Mesenchymal stem cell (in vitro differentiated cells and primary cell): ENCODE measurements at regions not wholly inside any gene's neighbourhood (a gene's known extent, or its start where the extent isn't known, plus 50 kb on each side); places are given as distances from the start of the nearest gene placed in this dataset.

Source experiments
- DNase-seq: peaks from one replicate; pipeline ENCODE4 v3.0.0-alpha.2; 2013
- H2AFZ ChIP-seq: one replicate; pipeline ENCODE4 v1.6.1; 2013; ENCODE audit warnings: low read depth, mild to moderate bottlenecking, control low read depth, inconsistent platforms, low read length, moderate library complexity
- H2AK5ac ChIP-seq: 2 replicates; pipeline ENCODE4 v1.6.1; 2013; ENCODE audit warnings: low read length, moderate library complexity, mild to moderate bottlenecking, inconsistent platforms; ENCODE audit not compliant: severe bottlenecking
- H2BK120ac ChIP-seq: one replicate; pipeline ENCODE4 v1.6.1; 2013; ENCODE audit warnings: low read depth, mild to moderate bottlenecking, inconsistent platforms, low read length, moderate library complexity
- H2BK12ac ChIP-seq, 2 experiments: one replicate each; pipeline ENCODE4 v1.6.1; 2013; ENCODE audit warnings: inconsistent platforms in 2 of 2, low read length in 2 of 2, mild to moderate bottlenecking in 2 of 2, moderate library complexity in 2 of 2, control low read depth in 1 of 2
- H2BK15ac ChIP-seq: one replicate; pipeline ENCODE4 v1.6.1; 2013; ENCODE audit warnings: mild to moderate bottlenecking, low read depth, inconsistent platforms; ENCODE audit not compliant: poor library complexity, severe bottlenecking
- H2BK5ac ChIP-seq: 2 replicates; pipeline ENCODE4 v1.6.1; 2013; ENCODE audit warnings: low read depth, mild to moderate bottlenecking, low read length, control low read depth, inconsistent platforms; ENCODE audit not compliant: poor library complexity, severe bottlenecking
- H3K14ac ChIP-seq, 2 experiments: one replicate each; pipeline ENCODE4 v1.6.1; 2013; ENCODE audit warnings: inconsistent platforms in 2 of 2, low read length in 2 of 2, control low read depth in 1 of 2, mild to moderate bottlenecking in 1 of 2, moderate library complexity in 1 of 2
- H3K18ac ChIP-seq, 2 experiments: one replicate each; pipeline ENCODE4 v1.6.1; 2013; ENCODE audit warnings: inconsistent platforms in 2 of 2, low read length in 2 of 2, control low read depth in 1 of 2, low read depth in 1 of 2, mild to moderate bottlenecking in 1 of 2
- H3K23ac ChIP-seq, 2 experiments: one replicate each; pipeline ENCODE4 v1.6.1; 2013; ENCODE audit warnings: inconsistent platforms in 2 of 2, low read length in 2 of 2, mild to moderate bottlenecking in 2 of 2, moderate library complexity in 2 of 2, control low read depth in 1 of 2
- H3K27ac ChIP-seq: 2 replicates; pipeline ENCODE4 v1.5.1; 2013; ENCODE audit warnings: mild to moderate bottlenecking, moderate library complexity, low read length, control low read depth, inconsistent platforms; ENCODE audit not compliant: poor library complexity, severe bottlenecking
- H3K27me3 ChIP-seq, 2 experiments: 2 replicates each; pipeline versions ENCODE4 v1.6.1 to v1.7.0; 2013; ENCODE audit warnings: low read length in 2 of 2, mild to moderate bottlenecking in 2 of 2, moderate library complexity in 2 of 2, control low read depth in 1 of 2, inconsistent platforms in 1 of 2; ENCODE audit not compliant: control insufficient read depth in 1 of 2, insufficient read depth in 1 of 2
- H3K36me3 ChIP-seq, 2 experiments: 2 replicates each; pipeline versions ENCODE4 v1.6.1 to v1.7.0; 2013; ENCODE audit warnings: low read length in 2 of 2, control low read depth in 1 of 2, inconsistent platforms in 1 of 2, low read depth in 1 of 2, mild to moderate bottlenecking in 1 of 2; ENCODE audit not compliant: insufficient read depth in 2 of 2, control insufficient read depth in 1 of 2
- H3K4ac ChIP-seq, 2 experiments: one replicate each; pipeline ENCODE4 v1.6.1; 2013; ENCODE audit warnings: inconsistent platforms in 2 of 2, low read length in 2 of 2, mild to moderate bottlenecking in 2 of 2, moderate library complexity in 2 of 2, control low read depth in 1 of 2, low read depth in 1 of 2
- H3K4me1 ChIP-seq: 2 replicates; pipeline ENCODE4 v1.6.1; 2013; ENCODE audit warnings: low read depth, low read length, control low read depth; ENCODE audit not compliant: control insufficient read depth, insufficient read depth
- H3K4me2 ChIP-seq: 2 replicates; pipeline ENCODE4 v1.6.1; 2013; ENCODE audit warnings: low read length, mild to moderate bottlenecking, inconsistent platforms; ENCODE audit not compliant: poor library complexity, severe bottlenecking
- H3K4me3 ChIP-seq, 2 experiments: 2 replicates each; pipeline versions ENCODE4 v1.5.1 to v1.7.0; 2013; ENCODE audit warnings: low read length in 2 of 2, mild to moderate bottlenecking in 2 of 2, control low read depth in 1 of 2, low read depth in 1 of 2; ENCODE audit not compliant: insufficient read depth in 1 of 2
- H3K79me1 ChIP-seq: replicated peaks from 2 replicates; pipeline ENCODE4 v1.6.1; 2013; ENCODE audit warnings: mild to moderate bottlenecking, control low read depth, low read length, inconsistent platforms; ENCODE audit not compliant: poor library complexity, severe bottlenecking
- H3K9ac ChIP-seq: 2 replicates; pipeline ENCODE4 v1.7.0; 2013; ENCODE audit warnings: mild to moderate bottlenecking, low read length, moderate library complexity
- H3K9me3 ChIP-seq: 2 replicates; pipeline ENCODE4 v1.7.0; 2013; ENCODE audit warnings: mild to moderate bottlenecking, low read length; ENCODE audit not compliant: control insufficient read depth
- H4K8ac ChIP-seq: one replicate; pipeline ENCODE4 v1.6.1; 2013; ENCODE audit warnings: inconsistent platforms, mild to moderate bottlenecking, low read length, moderate library complexity
- H4K91ac ChIP-seq: one replicate; pipeline ENCODE4 v1.6.1; 2013; ENCODE audit warnings: mild to moderate bottlenecking, low read length, inconsistent platforms
- WGBS: methylation state at CpG from one replicate; pipeline ENCODE4 v1.1.7; 2013; ENCODE audit warnings: mixed read lengths; 5-methylcytosine and 5-hydroxymethylcytosine counted together

DNA sequence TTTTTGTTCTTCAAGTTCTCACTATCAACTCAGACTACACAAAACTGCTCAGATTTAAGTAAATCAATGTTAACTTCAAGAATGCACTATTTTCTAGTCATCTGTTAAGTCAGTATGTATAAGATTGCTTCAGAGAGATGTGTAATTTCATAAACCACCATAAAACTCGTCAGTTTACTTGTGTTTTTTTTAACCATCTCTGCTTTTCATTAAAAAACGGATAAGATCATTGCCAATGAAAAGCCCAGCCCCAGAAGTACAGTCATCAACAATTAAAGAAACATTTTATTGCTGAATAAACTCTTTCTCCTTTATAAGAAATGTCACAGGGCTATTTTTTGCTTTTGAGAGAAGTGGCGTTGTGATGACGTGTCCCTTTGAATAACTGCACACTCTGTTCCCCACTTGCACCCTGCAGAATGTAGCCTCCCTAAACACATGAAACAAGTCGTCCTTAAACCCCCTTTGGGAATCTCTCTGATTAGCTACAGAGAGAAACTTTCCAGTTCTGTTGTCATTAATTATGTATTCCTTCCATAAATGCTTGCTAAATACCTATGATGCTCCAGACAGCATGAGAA, 202.7 kb upstream of the FOXD3 start:
- H3K36me3 ChIP-seq = no peaks in the 10 kb centered on the region
- no peak overlapping the region for H2BK5ac ChIP-seq
- no peak for DNase-seq
- no peak overlapping the region for H4K8ac ChIP-seq
- no peak overlapping the region for H3K23ac ChIP-seq
- no peak overlapping the region for H3K4me3 ChIP-seq
- no peak overlapping the region for H2AK5ac ChIP-seq
- H3K4ac ChIP-seq = no peak overlapping the region
- no peak overlapping the region for H3K18ac ChIP-seq
- H3K9ac ChIP-seq = peak overlapping the region; percentile 46
- H3K9me3 ChIP-seq = no peaks in the 10 kb centered on the region
- no peak overlapping the region for H2BK15ac ChIP-seq
- no peak overlapping the region for H3K27ac ChIP-seq
- H2BK12ac ChIP-seq = no peak overlapping the region
- no peak overlapping the region for H3K4me2 ChIP-seq
- no peak overlapping the region for H2BK120ac ChIP-seq
- WGBS = 89% methylated on average over 4 of the region's 5 CpGs
- no peak overlapping the region for H4K91ac ChIP-seq
- no peaks in the 10 kb centered on the region for H3K4me1 ChIP-seq
- H3K14ac ChIP-seq = no peak overlapping the region
- H3K79me1 ChIP-seq = no peaks in the 10 kb centered on the region
- H3K27me3 ChIP-seq = no peaks in the 10 kb centered on the region
- H2AFZ ChIP-seq = no peak overlapping the region

DNA sequence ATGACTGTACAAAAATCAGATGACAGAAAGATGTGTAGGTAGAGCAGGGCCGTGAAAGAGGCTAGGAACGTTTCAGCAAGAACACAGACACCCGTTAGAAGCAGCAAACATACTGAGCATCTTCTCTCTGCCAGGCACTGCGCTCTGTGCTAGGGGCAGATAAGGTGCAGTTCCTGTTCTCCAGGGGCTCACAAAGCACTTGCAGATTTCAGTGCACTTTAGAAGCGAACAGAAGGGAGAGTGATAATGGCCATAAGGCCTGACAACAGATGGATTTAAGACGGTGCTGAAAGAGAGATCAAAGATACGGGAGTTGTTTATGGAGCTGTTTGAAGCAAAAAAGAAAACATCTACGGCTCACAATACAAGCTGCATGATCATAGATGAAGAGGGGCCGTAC, 200.3 kb upstream of the FOXD3 start:
- Histone ChIP-seq H2BK12ac (no peak overlapping the region), H2AK5ac (peak overlapping the region; percentile 36), H3K27ac (no peak overlapping the region), H3K4ac (no peak overlapping the region), H3K14ac (no peak overlapping the region), H3K4me1 (no peaks in the 10 kb centered on the region), H2AFZ (no peak overlapping the region), H3K9me3 (no peaks in the 10 kb centered on the region), H3K27me3 (no peaks in the 10 kb centered on the region), H3K36me3 (no peaks in the 10 kb centered on the region), H3K9ac (no peak overlapping the region), H2BK15ac (no peak overlapping the region), H4K91ac (no peak overlapping the region), H3K23ac (no peak overlapping the region), H3K18ac (no peak overlapping the region), H2BK120ac (no peak overlapping the region), H3K4me3 (no peak overlapping the region), H3K4me2 (no peak overlapping the region), H3K79me1 (no peaks in the 10 kb centered on the region), H2BK5ac (no peak overlapping the region), H4K8ac (no peak overlapping the region)
- no peak for DNase-seq
- 80% methylated on average over 9 of the region's 9 CpGs for WGBS

DNA sequence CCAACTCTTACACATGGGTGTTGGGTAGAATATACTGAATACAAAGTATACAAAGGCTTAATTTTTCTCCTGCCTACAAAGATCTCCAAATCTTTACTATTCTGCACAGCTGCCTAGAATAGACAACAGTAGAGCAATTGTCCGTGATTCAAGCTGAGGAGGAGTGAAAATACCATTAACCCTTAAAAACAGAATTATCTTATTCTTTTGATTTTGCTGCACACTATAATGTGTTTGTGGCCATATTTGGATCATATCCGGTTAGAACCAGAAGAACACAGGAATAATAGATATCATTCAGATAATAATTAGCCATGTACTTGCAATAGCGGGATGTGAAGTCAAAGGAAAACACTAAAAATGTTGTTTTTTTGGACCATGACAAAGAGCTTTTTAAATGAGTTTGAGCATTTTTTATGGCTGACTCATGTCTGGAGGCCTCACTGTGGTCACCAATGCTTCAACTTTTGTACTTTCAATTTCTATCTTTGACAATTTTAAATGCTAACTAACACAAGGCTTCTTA, 197.6 kb upstream of the FOXD3 start:
- no peak overlapping the region for H2BK12ac ChIP-seq
- WGBS = no CpG with 5 or more reads among the region's 3 CpGs
- peak overlapping the region; percentile 73 for H3K9ac ChIP-seq
- H3K4me2 ChIP-seq = no peak overlapping the region
- no peak overlapping the region for H2BK5ac ChIP-seq
- peak; percentile 76 for DNase-seq
- H3K4ac ChIP-seq = no peak overlapping the region
- H3K9me3 ChIP-seq = no peaks in the 10 kb centered on the region
- no peaks in the 10 kb centered on the region for H3K27me3 ChIP-seq
- no peak overlapping the region for H3K14ac ChIP-seq
- no peaks in the 10 kb centered on the region for H3K4me1 ChIP-seq
- peak overlapping the region in 1 of 2 experiments; percentile 60 for H3K4me3 ChIP-seq
- no peak overlapping the region for H2AK5ac ChIP-seq
- H3K18ac ChIP-seq = no peak overlapping the region
- no peaks in the 10 kb centered on the region for H3K36me3 ChIP-seq
- H3K79me1 ChIP-seq = no peaks in the 10 kb centered on the region
- H3K27ac ChIP-seq = peak overlapping the region; percentile 98
- H2BK120ac ChIP-seq = no peak overlapping the region
- H3K23ac ChIP-seq = no peak overlapping the region
- H2BK15ac ChIP-seq = no peak overlapping the region
- H4K91ac ChIP-seq = no peak overlapping the region
- H4K8ac ChIP-seq = no peak overlapping the region
- no peak overlapping the region for H2AFZ ChIP-seq

DNA sequence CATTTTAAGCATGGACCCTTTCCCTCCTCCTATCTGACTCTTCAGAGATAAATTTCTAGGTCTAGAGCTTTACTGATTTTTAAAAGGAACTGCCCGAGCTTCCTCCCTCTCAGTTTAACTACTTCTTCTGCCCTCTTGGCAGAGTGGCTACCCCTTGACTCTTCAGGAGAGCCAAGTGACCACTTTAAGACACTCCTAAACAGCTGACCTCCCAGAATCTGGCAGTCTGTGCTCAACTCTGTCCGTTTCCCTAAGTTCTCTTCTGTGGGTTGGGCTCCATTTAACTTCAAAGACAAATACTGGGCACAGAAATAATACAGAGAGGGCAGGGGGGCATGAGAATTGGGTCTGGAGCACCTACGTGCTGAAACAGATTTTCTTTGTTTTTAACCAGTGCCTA, 196.3 kb upstream of the FOXD3 start:
- Histone ChIP-seq H2BK12ac (no peak overlapping the region), H3K18ac (no peak overlapping the region), H3K4me3 (no peak overlapping the region), H3K4me1 (no peaks in the 10 kb centered on the region), H3K27me3 (no peaks in the 10 kb centered on the region), H2AFZ (no peak overlapping the region), H2BK15ac (no peak overlapping the region), H2BK120ac (no peak overlapping the region), H2BK5ac (peak overlapping the region; percentile 93), H3K4me2 (no peak overlapping the region), H4K8ac (no peak overlapping the region), H2AK5ac (peak overlapping the region; percentile 93), H3K9ac (no peak overlapping the region), H4K91ac (no peak overlapping the region), H3K4ac (no peak overlapping the region), H3K79me1 (no peaks in the 10 kb centered on the region), H3K9me3 (no peaks in the 10 kb centered on the region), H3K36me3 (no peaks in the 10 kb centered on the region), H3K27ac (peak overlapping the region; percentile 97), H3K23ac (no peak overlapping the region), H3K14ac (no peak overlapping the region)
- DNase-seq = no peak
- WGBS = 81% methylated on average over 3 of the region's 3 CpGs
